AG09319 (cell line): ENCODE measurements at regions not wholly inside any gene's neighbourhood (a gene's known extent, or its start where the extent isn't known, plus 50 kb on each side); places are given as distances from the start of the nearest gene placed in this dataset.

Experiments
- DNase-seq: peaks from one replicate; pipeline ENCODE4 v3.0.0-alpha.2; 2010; ENCODE audit warnings: low read depth; ENCODE audit errors: extremely low read depth
- CTCF ChIP-seq: IDR thresholded peaks from 2 replicates; pipeline ENCODE4 v1.5.1; 2011; ENCODE audit warnings: low read depth, mild to moderate bottlenecking, inconsistent platforms, low read length, moderate library complexity

GRCh38 chr3:147575391-147575790 lies 166.2 kb downstream of the ZIC1 start:
- no peak for TF ChIP-seq CTCF
- no peak for DNase-seq

- no peak for TF ChIP-seq CTCF
Observed at GRCh38 chr3:147582642-147583041, 173.5 kb downstream of the ZIC1 start.

DNA sequence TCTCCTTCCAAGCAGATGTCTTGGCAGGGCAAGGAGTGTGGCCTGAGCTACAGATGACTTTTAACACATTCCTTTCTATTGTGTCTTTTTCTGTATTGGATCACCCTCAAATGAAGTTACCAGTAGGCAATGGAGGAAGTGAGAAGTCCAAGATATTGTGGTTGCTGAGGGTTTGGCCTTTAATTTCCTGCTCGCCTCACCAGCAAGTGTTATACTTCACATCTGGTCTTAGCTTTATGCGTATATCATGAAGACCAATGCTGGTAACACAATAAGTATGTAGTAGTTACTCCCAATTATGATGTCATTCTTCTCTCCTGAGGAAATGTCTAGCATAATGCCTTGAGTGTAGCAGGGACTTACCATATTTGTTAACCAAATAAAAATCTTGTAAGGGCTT lies 179.9 kb downstream of the ZIC1 start:
- TF ChIP-seq CTCF: no peak
- no peak for DNase-seq

More at GRCh38 chr3:147582642-147583041, 173.5 kb downstream of the ZIC1 start:
- no peak for DNase-seq

GRCh38 chr3:147604136-147604535 lies 195.0 kb downstream of the ZIC1 start:
- no peak for TF ChIP-seq CTCF
- DNase-seq: no peak

- no peak for TF ChIP-seq CTCF
- DNase-seq: no peak
Observed at GRCh38 chr3:147613725-147614124, 204.6 kb downstream of the ZIC1 start.

GRCh38 chr3:147614210-147614609 lies 205.0 kb downstream of the ZIC1 start:
- DNase-seq: no peak

DNA sequence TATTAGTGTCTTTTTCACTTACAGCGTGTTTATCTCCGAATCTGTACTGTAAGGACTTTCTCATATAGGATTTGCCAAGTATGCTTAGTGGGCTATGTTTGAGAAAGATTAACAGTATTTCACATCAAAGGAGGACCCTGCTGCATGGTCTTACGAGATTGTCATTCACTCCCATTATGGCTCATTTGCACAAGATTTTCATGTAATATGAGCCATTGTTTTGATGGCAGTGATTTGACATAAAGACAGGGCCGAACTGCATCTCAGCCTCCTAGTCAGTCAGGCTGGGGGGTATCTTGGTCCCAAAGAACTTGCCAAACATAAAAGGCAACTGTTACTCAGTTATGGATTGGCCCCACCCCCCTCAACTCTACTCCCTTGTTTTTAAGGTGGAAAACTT lies 205.9 kb downstream of the ZIC1 start:
- DNase-seq: no peak
- TF ChIP-seq CTCF: no peak

More at GRCh38 chr3:147614210-147614609, 205.0 kb downstream of the ZIC1 start:
- TF ChIP-seq CTCF: no peak
